GM15510 (cell line): ENCODE measurements at regions not wholly inside any gene's neighbourhood (a gene's known extent, or its start where the extent isn't known, plus 50 kb on each side); places are given as distances from the start of the nearest gene placed in this dataset.

ENCODE experiments used
- POLR2A ChIP-seq: IDR thresholded peaks from 3 replicates; pipeline ENCODE4 v1.6.1; 2011; ENCODE audit warnings: borderline replicate concordance; ENCODE audit not compliant: insufficient read length; ENCODE audit errors: extremely low read depth

- no peak for TF ChIP-seq POLR2A
Observed at GRCh38 chr12:89769483-89769818, 60.8 kb upstream of the ATP2B1 start.

GRCh38 chr12:89768586-89769482 lies 60.2 kb upstream of the ATP2B1 start:
- TF ChIP-seq POLR2A = no peak

GRCh38 chr12:89765959-89766824 lies 57.6 kb upstream of the ATP2B1 start:
- TF ChIP-seq POLR2A = no peak

DNA sequence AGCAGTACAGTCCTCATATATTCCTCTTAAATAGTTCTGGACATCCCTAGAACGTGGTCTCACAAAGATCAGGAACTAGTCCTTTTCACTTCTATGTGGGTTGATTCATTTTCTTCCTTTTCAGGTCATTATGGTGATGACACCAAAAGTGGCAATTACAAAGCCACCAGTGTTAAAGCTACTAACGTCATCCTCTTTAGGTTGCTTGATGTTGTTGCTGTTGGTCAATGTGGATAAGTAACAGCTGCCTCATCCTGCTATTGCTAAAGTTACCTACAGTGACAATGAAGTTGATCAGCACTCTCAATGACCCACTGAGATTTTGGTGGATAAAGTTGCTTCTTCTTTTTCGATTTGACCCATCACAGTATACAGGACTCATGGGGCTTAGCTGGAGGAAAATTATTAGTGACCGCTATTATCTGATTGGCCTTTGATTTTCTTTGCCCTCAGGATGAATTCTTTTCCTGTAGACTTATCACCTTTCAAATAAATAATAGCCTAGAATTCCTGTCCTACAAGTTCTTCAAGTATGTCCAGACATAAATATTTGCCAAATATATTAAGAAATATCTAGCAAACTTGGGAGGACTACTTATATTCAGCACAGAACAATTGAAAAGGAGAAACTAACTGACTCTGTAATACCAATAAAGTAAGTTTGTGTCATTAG lies 54.0 kb upstream of the ATP2B1 start:
- no peak for TF ChIP-seq POLR2A

- TF ChIP-seq POLR2A = no peak
Observed at GRCh38 chr12:89760783-89761182, 52.1 kb upstream of the ATP2B1 start.
